ENCODE measurements at regions not wholly inside any gene's neighbourhood (a gene's known extent, or its start where the extent isn't known, plus 50 kb on each side); places are given as distances from the start of the nearest gene placed in this dataset.

GRCh38 chr10:85259908-85260307 lies 931.5 kb downstream of the CCSER2 start:
- no peak overlapping the region for H4K8ac ChIP-seq (replicated peaks; ENCODE audit: insufficient read length, low read depth, low read length)
- Mint-ChIP-seq H3K36me3 (ENCODE audit: insufficient read depth in 1 of 3, low read depth in 3 of 3) (no peaks in the 10 kb centered on the region), H3K27ac (no peak overlapping the region; a peak in 1 of 7 replicates), H3K4me3 (no peak overlapping the region), H3K9me3 (no peaks in the 10 kb centered on the region; a peak in 2 of 5 replicates), H3K27me3 (ENCODE audit: low read depth) (no peaks in the 10 kb centered on the region; the same call in 1 of the 2 replicates), H3K4me1 (peaks cover 0 to 4% of the 10 kb centered on the region in 2 experiments; a peak in 2 of 4 replicates)
- DNase-seq, result no peak
- H2AFZ ChIP-seq (ENCODE audit: low read length), result no peak overlapping the region
- no peaks in the 10 kb centered on the region for H4K20me1 ChIP-seq (ENCODE audit: control insufficient read depth, insufficient read depth, insufficient read length)
- H3K4ac ChIP-seq (ENCODE audit: low read depth, low read length), result no peak overlapping the region
- no peak overlapping the region for H3K56ac ChIP-seq (ENCODE audit: insufficient read length, low read depth, low read length)
- no peak overlapping the region for H3K4me2 ChIP-seq (ENCODE audit: insufficient read depth, insufficient read length, low read length)
- H2BK120ac ChIP-seq (ENCODE audit: low read depth, low read length, poor library complexity, severe bottlenecking), result no peak overlapping the region
- H3K14ac ChIP-seq (ENCODE audit: insufficient read depth, low read length), result no peak overlapping the region
- H3K9me3 ChIP-seq (ENCODE audit: control insufficient read depth, low read depth, low read length), result no peaks in the 10 kb centered on the region
- H3K23ac ChIP-seq (ENCODE audit: insufficient read length, low read depth, low read length), result no peak overlapping the region
- no peak overlapping the region for H3T11ph ChIP-seq (ENCODE audit: low read length)
- H3K4me1 ChIP-seq (ENCODE audit: insufficient read depth, low read length), result no peaks in the 10 kb centered on the region
- no peak overlapping the region for H3K18ac ChIP-seq (ENCODE audit: insufficient read length, low read depth, low read length)
- no peaks in the 10 kb centered on the region for H3K79me2 ChIP-seq (ENCODE audit: insufficient read depth, low read length)
- no peak overlapping the region for H4K91ac ChIP-seq (ENCODE audit: insufficient read length, low read depth, low read length)
- no peak overlapping the region for H2BK15ac ChIP-seq (ENCODE audit: low read depth, low read length)
- TF ChIP-seq, protein P1, sequence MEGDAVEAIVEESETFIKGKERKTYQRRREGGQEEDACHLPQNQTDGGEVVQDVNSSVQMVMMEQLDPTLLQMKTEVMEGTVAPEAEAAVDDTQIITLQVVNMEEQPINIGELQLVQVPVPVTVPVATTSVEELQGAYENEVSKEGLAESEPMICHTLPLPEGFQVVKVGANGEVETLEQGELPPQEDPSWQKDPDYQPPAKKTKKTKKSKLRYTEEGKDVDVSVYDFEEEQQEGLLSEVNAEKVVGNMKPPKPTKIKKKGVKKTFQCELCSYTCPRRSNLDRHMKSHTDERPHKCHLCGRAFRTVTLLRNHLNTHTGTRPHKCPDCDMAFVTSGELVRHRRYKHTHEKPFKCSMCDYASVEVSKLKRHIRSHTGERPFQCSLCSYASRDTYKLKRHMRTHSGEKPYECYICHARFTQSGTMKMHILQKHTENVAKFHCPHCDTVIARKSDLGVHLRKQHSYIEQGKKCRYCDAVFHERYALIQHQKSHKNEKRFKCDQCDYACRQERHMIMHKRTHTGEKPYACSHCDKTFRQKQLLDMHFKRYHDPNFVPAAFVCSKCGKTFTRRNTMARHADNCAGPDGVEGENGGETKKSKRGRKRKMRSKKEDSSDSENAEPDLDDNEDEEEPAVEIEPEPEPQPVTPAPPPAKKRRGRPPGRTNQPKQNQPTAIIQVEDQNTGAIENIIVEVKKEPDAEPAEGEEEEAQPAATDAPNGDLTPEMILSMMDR (conservative IDR thresholded peaks at IDR 0.05), result no peak
- H3K9ac ChIP-seq (ENCODE audit: extremely low read depth, insufficient read length, low read length), result no peak overlapping the region
- no peaks in the 10 kb centered on the region for H3K27me3 ChIP-seq (ENCODE audit: insufficient read depth, low read length)
- no peak overlapping the region for H2BK5ac ChIP-seq (ENCODE audit: insufficient read length, low read length)
- H4K5ac ChIP-seq (ENCODE audit: insufficient read length, low read depth, low read length), result no peak overlapping the region
- no CpG with 5 or more reads among the region's 4 CpGs for WGBS (ENCODE audit: extremely low coverage, insufficient read length, low lambda C conversion rate)
- H2BK20ac ChIP-seq (ENCODE audit: low read depth, low read length, poor library complexity, severe bottlenecking), result no peak overlapping the region
- no peak overlapping the region for H3K27ac ChIP-seq (ENCODE audit: insufficient read length, low read depth, low read length)
- H2BK12ac ChIP-seq (ENCODE audit: insufficient read length, low read depth, low read length), result no peak overlapping the region
- H3K23me2 ChIP-seq (ENCODE audit: insufficient read length, low read depth, low read length, poor library complexity, severe bottlenecking), result no peaks in the 10 kb centered on the region
- no peak overlapping the region for H2AK5ac ChIP-seq (ENCODE audit: insufficient read length, low read length)
- H3K79me1 ChIP-seq (ENCODE audit: insufficient read depth, low read depth, low read length, poor library complexity, severe bottlenecking), result no peaks in the 10 kb centered on the region

Measured in H9 (cell line).